Right kidney (tissue), 1 donor: ENCODE measurements at regions not wholly inside any gene's neighbourhood (a gene's known extent, or its start where the extent isn't known, plus 50 kb on each side); places are given as distances from the start of the nearest gene placed in this dataset.
"Not testable (repeated sequence)": the region's sequence is repeated elsewhere in the genome, so short reads cannot be mapped to it uniquely, and the experiment has no call there.

Experiments used
- DNase-seq: peaks from one replicate; pipeline ENCODE4 v3.0.0-alpha.2; 2016

- DNase-seq, result no peak
Measured at GRCh38 chr1:10942542-10942912, 69.9 kb upstream of the TARDBP start.

GRCh38 chr1:10943041-10943440 lies 69.4 kb upstream of the TARDBP start:
- no peak for DNase-seq

DNA sequence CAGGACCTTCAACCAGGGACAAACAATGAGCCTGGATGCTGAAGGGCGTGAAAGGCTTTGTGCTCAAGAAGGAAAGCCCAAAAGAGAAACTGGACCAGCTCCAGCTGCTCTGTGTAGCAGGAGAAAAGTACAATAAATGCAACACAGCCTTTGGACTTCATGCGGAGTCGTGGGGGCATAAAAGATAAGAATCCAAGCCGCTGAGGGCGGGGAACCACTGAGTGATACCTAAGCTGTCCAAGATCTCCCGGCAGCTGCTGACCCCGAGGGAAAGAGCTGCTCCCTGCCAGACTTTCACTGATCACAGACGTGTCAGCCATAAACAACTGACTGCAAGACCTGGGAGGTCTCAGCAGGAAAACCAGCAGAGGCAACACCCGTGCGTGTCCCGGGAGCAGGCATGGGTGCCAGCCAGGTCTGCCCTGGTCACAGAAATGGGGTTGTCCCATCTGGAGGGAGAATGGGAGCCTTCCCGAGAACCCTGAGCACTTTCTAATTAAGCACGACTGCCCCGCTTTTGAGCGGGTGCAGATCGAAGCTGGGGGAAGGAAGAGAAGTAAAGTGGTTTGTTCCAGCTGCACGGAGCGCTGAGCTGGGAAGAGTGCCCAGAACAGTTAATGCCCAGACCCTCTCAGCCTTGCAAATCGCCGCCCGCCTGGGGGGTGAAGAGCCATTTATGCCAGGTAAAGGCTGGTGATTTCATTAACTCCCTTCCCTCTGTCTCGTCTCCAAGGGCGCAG lies 68.3 kb upstream of the TARDBP start:
- peak; percentile 68 for DNase-seq

- DNase-seq, result no peak
Measured at GRCh38 chr1:10945991-10946509, 66.4 kb upstream of the TARDBP start.

GRCh38 chr1:10947181-10947580 lies 65.3 kb upstream of the TARDBP start:
- DNase-seq, result no peak

DNA sequence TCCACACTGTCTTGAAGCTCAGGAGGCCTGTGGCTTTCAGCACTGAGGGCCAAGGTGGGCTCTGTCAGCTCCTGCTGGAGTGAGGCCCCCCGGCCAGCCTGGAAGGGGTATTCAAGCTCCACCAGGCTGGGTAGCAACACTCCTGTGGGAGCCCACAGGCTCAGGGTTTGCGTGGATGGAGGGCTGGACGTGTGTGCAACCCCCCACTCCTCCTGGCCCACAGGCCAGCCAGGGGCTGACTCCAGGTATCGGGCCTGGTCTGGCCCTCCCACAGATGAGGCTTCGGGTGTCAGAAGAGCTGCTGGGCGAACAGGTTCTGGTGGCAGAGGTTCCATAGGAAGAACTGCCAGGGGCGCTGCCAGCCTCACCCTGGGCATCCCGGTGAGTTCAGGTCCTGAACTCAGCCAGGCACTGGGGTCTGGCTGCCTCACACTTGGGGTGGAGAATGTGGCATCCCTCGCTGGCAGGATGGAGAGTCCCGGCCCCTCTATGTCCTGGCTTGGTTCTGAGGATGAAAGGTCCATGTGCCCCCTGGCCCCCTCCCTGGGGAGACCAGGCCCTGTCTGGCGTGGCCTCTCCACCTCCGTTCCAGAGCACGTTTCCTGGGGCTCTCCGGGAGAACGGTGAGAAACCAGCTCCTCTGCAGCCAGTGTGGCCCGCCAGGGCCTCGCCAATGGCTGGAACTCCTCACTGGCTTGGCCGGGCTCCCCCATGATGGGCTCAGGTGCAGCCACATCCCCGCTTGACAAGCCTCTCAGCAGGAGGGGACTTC lies 64.6 kb upstream of the TARDBP start:
- no peak for DNase-seq

DNA sequence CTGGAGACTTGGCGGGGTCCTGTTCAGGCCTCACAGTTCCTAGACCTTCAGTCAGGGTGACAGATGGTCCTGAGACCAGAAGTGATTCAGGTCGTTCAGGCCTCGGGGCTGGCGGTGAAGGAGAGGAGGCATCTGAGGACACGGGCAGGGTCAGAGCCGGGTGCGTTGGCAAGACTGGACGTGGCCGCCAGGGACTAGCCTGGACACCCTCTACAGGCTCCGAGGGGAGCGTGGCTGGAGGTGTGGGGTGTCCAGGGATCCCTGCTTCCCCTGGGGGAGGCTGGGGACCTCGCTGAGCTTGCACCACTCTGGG lies 64.0 kb upstream of the TARDBP start:
- no peak for DNase-seq

- no peak for DNase-seq
Measured at GRCh38 chr1:10950316-10951172, 61.9 kb upstream of the TARDBP start.

- not testable (repeated sequence) for DNase-seq
Measured at GRCh38 chr1:10951298-10951697, 61.2 kb upstream of the TARDBP start.

DNA sequence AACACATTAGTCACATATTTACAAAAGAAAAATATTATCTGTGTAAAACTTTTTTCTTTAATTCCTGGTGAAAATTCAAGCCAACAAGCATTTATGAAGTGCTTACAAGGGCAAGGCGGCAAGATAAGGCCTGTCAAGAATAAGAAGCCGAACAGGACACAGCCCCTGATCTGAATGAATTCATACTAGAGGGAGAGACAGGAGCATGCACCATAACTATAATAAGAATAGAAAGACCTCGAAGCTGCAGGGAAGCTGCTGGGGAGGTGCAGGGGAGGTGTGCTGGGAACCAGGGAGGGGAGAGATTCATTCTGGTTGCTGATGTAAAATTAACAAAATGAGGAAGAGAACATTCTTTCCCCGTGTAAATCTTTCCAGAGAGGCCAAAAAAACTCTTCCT lies 60.5 kb upstream of the TARDBP start:
- DNase-seq, result no peak

DNA sequence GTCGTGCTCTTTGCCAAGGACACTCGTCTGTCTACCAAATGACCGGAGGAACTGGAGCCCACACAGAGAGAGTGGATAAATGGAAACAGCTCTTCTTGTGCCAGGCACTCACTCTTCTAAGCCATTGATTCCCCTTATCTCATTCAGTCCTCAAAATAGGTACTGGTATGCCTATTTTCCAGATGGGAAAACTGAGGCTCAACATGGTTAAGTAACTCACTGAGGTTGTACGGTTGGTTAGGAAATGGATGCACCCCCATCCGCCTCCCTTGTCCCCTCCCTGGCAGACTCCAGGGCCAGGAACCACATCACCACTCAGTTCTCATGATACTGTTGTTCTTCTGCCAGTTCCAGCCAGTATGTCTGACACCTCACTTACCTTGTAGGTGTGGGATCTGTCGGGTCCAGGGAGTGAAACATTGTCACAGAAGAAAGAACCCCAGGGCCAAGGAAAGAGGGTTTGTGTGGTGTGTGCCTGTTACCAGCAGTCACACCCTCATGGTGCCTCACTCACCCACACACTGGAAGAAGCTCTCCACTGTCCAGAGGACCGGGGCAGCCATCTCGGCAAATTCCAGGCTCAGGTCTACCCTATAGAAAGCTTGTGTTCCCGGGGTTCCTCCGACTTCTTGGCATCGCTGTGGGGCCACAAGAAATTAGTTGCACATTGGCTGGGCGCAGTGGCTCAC lies 58.8 kb upstream of the TARDBP start:
- no peak for DNase-seq

DNA sequence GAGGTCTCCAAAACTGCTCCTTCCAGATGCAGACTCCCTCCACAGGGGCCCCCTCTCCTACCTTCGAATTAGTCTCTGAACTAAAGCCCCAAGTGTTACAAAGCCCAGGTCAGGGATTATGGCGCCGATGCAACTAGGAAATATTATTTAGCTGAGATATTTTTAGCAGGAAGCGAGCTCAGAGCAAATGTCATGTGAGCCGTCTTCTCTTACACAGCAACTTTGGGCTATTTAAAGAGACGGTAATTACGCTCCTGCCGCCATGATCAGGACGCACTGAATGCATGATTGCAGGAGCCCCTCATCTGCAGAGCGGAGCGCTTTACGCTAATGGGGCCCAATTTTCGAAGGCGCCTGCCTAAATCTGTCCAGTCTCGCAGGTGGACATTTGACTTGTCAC lies 55.3 kb upstream of the TARDBP start:
- DNase-seq, result no peak

DNA sequence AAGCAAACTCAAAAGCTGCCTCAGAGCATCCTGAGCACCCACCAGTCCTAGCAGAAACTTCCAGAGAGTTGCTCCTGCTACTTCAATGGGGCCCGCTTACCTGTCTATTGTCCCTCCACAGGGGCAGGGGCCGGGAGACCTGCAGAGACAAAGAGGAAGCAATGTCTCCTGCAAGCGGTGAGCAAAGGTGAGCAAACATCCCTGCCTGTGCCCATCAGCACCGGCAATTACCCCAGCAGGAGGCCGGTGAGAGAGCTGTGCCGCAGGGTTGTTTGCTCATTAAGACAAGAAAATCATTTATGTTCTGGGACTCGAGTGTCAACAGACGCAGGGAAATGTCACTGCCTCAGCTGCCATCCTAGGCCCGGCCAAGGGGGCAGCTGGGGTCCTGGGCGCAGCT lies 53.8 kb upstream of the TARDBP start:
- DNase-seq, result no peak

DNA sequence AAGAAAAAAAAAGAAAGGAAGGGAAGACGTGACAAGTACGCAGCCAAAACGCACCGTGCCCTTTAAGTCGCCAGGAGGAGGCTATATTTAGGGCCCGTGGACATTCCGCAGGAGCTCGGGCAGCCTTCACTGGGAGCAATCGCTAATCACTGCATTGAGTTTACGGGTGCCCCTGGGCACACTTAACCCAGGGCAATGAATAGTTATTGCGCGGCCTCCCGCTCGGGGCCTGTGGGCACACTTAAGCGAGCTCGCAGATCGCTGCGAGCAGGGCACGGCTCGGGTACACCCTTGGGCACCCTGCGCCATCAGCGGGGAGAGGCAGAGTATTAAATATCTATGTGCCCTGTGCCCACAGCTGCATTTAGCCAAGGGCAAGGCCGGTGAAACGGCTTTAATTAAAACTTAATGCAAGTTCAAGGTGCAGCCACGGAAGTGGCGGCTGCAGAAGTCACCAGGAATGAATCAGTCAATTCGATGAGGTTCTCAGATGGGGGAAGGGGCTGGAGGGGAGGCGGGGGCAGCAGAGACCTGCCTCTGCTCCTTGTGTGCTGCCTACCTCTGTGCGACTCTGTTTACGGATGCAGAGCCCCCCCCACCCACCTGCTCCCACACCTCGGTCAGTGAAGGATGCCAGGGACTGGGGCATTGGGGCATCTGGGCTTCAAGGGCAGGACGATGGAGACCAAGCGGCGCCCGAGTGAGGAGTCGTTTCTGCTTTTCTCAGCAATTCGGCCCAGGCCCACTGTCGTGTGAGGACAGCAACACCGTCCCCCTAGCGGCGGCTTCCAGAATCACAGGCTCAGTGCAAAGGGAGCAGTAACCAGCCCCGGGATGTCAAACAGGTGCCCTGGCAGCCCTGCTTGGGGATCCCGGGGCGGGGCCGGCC lies 51.8 kb upstream of the TARDBP start:
- peak; percentile 71 for DNase-seq

- no peak for DNase-seq
Measured at GRCh38 chr1:10961300-10961833, 51.1 kb upstream of the TARDBP start.

DNA sequence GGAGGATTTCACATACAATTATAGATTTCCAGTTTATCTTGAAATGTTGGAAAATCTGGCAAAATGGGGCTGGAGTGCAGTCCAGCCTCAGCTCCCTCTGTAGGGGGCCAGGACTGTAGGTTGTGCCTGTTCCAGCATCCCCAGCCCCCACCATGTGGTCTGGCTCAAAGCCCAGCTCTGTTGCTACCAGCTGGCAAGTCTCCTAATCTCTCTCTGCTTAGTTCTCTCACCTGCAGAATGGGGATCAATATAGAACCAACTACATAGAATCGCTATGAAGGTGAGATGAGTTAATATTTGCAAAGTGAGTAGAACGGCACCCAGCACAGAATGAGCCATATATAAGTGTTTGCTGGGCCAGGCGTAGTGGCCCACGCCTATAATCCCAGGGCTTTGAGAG lies 50.0 kb upstream of the TARDBP start:
- DNase-seq, result no peak
